ENCODE measurements at regions not wholly inside any gene's neighbourhood (a gene's known extent, or its start where the extent isn't known, plus 50 kb on each side); places are given as distances from the start of the nearest gene placed in this dataset.

DNA sequence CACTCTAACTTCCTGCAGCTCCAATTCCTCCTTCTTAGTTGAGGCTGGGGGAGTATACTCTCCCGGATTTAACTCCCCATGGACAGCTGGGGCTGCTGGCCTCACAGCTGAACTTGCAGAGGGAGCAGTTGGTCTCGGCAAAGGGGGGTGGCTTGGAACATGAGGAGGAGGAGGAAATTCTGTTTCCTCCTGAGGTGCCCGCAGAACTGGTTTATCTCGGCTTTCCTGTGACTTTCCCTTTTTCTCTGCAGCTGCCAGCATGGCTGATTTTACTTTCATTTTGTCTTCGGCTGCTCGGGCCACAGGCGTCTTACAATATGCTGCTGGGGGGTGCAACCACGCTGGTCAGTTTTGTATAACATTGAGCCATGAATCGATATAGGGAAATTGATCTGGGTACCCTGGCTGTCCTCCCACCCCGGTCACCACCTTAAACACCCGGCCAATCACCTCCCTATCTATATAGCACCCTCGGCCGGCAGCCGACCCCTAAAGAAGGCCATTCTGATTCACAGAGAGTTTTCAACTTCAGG lies 1317.6 kb downstream of the TMEM121 start:
- TF ChIP-seq CTCF (IDR thresholded peaks at IDR 0.05) (no peak), POLR2A (IDR thresholded peaks at IDR 0.05) (no peak)
